ENCODE measurements at regions not wholly inside any gene's neighbourhood (a gene's known extent, or its start where the extent isn't known, plus 50 kb on each side); places are given as distances from the start of the nearest gene placed in this dataset.
"Not testable (repeated sequence)": the region's sequence is repeated elsewhere in the genome, so short reads cannot be mapped to it uniquely, and the experiment has no call there.

- DNase-seq = not testable (repeated sequence)
Observed at GRCh38 chr21:25155020-25155419, 452.3 kb downstream of the MRPL39 start.

DNA sequence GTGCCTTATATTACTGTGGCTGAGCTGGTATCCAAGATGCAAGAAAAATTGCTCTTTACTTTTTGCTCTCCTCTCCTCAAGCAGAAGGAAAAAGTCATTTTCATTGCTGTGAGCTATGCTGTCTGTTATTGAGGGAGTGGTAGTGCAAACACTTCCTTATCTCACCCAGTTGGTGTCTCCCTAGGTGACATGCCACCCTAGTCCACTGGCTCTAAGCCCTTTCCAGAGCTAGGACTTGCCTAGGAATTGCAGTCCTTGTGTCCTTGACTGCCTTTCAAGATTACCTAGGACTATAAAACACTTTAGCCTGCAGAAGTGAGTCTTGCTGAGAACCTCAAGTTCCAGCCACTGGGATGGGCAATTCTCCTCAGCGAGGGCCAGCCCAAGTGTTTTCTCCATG lies 458.3 kb downstream of the MRPL39 start:
- DNase-seq = no peak

DNA sequence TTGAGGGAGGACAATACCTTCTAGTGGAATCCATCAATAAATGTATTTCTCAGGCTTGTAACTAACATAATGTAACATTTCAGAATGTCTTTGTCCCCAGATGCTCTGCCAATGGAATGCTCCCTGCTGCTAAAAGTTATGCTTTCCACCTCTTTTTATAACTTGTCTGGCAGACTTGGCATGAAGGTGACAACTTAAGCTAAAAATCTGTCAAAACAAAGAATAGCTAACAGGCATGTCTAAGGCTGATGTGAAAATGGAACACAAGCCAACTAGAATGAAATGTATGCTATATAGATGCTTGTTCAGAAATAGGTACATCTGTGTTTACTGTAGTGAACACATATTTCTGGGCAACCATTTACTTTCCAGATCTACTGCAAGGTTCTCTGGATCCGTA lies 467.9 kb downstream of the MRPL39 start:
- DNase-seq = no peak

- DNase-seq = no peak
Observed at GRCh38 chr21:25133939-25134338, 473.3 kb downstream of the MRPL39 start.

GRCh38 chr21:25127811-25128210 lies 479.5 kb downstream of the MRPL39 start:
- no peak for DNase-seq

GRCh38 chr21:25127007-25127406 lies 480.3 kb downstream of the MRPL39 start:
- DNase-seq = no peak

GRCh38 chr21:25126564-25126963 lies 480.7 kb downstream of the MRPL39 start:
- DNase-seq = no peak

- no peak for DNase-seq
Observed at GRCh38 chr21:25118648-25119047, 488.6 kb downstream of the MRPL39 start.

GRCh38 chr21:25115021-25115420 lies 492.3 kb downstream of the MRPL39 start:
- no peak for DNase-seq

DNA sequence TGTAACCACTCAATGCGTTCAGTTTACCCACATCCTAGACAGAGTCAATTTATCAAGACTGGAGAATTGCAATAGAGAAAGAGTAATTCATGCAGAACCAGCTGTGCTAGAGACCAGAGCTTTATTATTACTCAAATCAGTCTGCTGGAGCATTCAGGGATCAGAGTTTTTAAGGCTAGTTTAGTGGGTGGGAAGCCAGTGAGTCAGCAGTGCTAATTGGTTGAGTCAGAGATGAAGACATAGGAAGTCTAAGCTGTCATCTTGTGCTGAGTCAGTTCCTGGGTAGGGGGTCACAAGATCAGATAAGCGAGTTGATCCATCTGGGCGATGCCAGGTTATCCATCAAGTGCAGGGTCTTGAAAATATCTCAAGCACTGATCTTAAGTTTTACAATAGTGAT lies 499.6 kb downstream of the MRPL39 start:
- no peak for DNase-seq

DNA sequence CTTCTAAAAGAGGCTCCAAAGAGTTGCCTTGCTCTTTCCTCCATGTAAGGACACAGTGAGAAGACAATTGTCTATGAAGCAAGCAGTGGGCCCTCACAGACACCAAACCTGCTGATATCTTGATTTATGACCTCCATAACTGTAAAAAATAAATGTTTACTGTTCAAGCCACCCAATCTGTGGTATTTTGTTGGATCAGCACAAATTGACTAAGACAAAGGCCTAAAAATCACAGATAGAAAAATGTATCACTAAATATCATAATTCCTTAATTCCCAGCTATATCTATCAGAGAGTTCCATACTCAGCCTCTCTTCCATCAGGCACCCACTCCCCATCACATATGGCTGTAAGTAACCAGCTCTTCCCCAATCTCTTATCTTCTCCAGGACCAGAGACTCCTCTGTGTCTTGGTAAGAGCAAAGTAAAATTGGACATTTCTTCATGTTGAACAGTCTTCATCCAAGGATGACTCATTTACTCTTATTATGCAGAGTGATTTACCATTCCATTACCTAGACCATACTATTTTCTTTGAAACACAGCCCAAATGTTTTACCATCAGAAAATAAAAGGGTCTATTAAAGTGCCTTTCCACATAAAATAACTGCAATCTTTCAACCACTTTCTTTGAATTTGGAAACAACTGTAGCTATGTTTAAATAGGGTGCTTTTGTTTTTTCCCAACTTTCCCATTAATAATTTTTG lies 503.6 kb downstream of the MRPL39 start:
- no peak for DNase-seq

DNA sequence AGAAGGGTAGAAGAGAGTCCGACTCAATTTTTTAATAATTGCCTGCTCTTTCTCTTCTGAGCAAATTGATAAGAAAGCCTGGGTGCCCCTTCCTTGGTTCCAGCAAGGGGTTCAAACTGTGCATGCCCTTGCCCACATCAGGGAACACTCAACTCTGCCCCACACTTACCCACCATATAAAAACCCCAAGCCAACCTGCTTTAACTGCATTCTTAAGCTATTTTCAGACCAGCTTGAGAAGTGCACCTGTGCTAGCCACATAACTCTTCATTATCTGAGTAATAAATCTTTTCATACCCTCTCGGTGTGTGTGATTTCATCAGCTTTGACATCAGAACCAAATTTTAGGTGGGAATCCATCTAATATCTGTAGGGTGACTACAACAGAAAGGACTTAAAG lies 509.6 kb downstream of the MRPL39 start:
- no peak for DNase-seq

DNA sequence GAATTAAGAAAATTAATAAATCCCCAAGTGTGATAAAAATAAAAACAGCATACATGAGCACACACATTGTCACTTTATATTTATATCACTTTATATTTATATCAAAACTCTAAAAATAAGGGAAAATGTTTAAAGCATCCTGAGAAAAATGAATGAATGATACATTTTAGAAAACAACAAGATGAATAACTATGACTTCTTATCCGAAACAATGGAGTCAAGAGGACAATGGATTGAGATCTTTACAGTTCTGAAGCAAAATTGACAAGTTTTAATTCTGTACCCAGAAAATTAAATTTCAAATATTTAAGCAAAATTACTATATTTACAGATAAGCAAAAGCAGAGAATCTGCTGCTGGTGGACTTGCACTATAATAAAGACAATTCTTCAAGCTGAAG lies 512.6 kb downstream of the MRPL39 start:
- DNase-seq = no peak

DNA sequence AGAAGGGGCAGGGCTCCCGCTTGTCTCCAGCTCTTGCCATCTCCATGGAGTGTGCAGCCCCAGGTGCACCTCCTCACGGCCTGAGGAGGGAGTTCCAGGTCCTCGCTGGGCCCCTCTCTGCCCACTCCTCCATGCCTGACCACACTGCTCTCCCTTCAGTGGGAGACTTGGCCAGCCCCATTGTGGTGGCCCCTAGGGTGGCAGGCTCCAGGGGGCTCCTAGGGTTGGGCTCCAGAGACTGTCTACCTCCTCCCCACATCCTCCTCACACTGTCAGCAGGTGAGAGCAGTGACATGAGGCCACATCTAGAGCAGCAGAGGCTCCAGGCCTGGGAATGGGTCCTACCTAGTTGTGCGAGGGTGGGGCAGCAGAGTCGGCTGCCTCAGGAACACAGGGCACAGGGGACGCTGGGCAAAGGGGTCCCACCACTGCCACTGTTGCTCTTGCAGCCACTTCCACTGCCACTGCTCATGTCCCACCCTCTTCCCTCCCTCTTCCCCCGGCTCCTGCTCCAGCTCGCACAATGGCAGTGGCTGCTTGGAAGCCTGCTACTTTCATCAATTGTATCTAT lies 514.8 kb downstream of the MRPL39 start:
- no peak for DNase-seq

DNA sequence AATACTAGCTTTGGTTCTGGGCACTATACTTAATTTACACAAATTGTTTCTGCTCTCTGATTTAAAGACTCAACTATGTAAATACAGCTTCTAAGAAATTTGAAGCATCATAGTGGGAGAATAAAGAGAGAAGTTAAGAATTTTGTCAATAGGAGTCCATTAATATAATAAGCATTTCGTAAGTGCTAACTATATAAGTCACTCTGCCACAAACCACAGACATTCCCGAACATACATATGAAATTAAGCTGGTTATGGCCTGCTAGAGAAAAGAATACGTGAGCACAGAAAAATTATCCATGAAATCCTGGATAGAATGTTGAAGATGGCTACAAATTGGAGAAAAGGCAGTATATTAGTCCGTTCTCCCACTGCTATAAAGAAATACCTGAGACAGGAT lies 526.2 kb downstream of the MRPL39 start:
- no peak for DNase-seq

GRCh38 chr21:25080661-25081060 lies 526.6 kb downstream of the MRPL39 start:
- DNase-seq = no peak

GRCh38 chr21:25080141-25080540 lies 527.1 kb downstream of the MRPL39 start:
- DNase-seq = no peak

DNA sequence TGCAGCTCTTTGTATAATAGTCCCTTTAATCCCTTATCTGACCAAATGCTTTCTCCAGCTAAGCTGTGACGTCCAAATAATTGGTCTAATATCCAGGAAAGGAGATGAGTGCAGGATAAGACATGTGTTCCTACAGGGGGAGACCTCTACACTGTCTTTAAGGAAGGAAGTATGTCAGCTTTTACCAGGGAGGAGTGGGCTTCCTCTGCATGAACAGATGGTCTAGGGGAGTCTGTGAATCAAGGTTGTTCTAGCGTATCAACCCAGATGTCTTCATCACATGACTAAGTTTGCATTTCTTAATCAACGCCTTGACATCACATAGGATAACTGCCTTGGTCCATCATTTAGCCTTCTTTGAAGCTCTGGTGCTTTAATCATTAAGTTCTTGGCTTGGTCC lies 528.2 kb downstream of the MRPL39 start:
- DNase-seq = no peak

- DNase-seq = no peak
Observed at GRCh38 chr21:25062061-25062460, 545.2 kb downstream of the MRPL39 start.

DNA sequence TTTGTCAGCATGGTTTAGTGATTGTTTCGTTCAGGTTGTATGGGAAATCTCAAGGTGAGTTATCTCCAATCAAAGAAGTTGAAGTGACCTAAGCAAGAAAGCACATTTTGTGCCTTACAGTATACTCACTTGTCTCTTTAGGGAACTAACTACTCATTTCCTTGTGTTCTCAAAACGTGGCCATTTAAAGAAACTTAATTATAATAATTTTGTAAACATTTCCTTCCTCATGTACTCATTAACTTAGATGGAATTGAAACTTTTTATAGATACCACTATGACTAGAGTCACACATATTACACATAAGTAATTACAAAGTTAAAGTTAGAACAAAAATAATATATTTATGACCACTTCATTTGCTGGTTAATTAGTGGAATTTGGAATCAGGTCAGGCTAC lies 552.6 kb downstream of the MRPL39 start:
- no peak for DNase-seq

- peak; percentile 18 to 34 for DNase-seq
Observed at GRCh38 chr21:25039461-25040380, 567.6 kb downstream of the MRPL39 start.

GRCh38 chr21:25036775-25037174 lies 570.5 kb downstream of the MRPL39 start:
- no peak for DNase-seq

- no peak for DNase-seq
Observed at GRCh38 chr21:25031750-25032149, 575.5 kb downstream of the MRPL39 start.

Measured in right lung (tissue), 2 donors.